Naive B cell (primary cell): ENCODE measurements at regions not wholly inside any gene's neighbourhood (a gene's known extent, or its start where the extent isn't known, plus 50 kb on each side); places are given as distances from the start of the nearest gene placed in this dataset.
"Not testable (repeated sequence)": the region's sequence is repeated elsewhere in the genome, so short reads cannot be mapped to it uniquely, and the experiment has no call there.

Experiments
- ATAC-seq, 2 donors: fragments of 150-1000 bp; cut with Tn5 transposase; 2 replicates each; pipeline ENCODE4 v1.10.0; 2021; ENCODE audit warnings: low read depth in 2 of 2, mild to moderate bottlenecking in 2 of 2, moderate library complexity in 2 of 2
- DNase-seq: peaks from one replicate; pipeline ENCODE4 v3.0.0; 2022
- H3K27ac Mint-ChIP-seq, 6 donors: one replicate each; pipeline ENCODE4 v1.8.0; 2020 to 2022; ENCODE audit warnings: mild to moderate bottlenecking in 6 of 6, mixed read lengths in 6 of 6, moderate library complexity in 5 of 6, inconsistent platforms in 2 of 6
- H3K27me3 Mint-ChIP-seq, 3 donors: one replicate each; pipeline ENCODE4 v1.8.0; 2021 to 2022; ENCODE audit warnings: mixed read lengths in 3 of 3, mild to moderate bottlenecking in 1 of 3
- H3K36me3 Mint-ChIP-seq, 2 donors: one replicate each; pipeline ENCODE4 v1.8.0; 2020 to 2022; ENCODE audit warnings: mixed read lengths in 2 of 2, inconsistent platforms in 1 of 2, mild to moderate bottlenecking in 1 of 2
- H3K4me1 Mint-ChIP-seq, 3 donors: one replicate each; pipeline ENCODE4 v1.8.0; 2020 to 2022; ENCODE audit warnings: mixed read lengths in 3 of 3, inconsistent platforms in 1 of 3, mild to moderate bottlenecking in 1 of 3, moderate library complexity in 1 of 3
- H3K4me3 Mint-ChIP-seq, 8 donors: one replicate each; pipeline ENCODE4 v1.8.0; 2020 to 2022; ENCODE audit warnings: mild to moderate bottlenecking in 8 of 8, mixed read lengths in 8 of 8, moderate library complexity in 8 of 8, inconsistent platforms in 2 of 8
- H3K9me3 Mint-ChIP-seq, 7 donors: one replicate each; pipeline ENCODE4 v1.8.0; 2020 to 2022; ENCODE audit warnings: mixed read lengths in 7 of 7, mild to moderate bottlenecking in 5 of 7, inconsistent platforms in 2 of 7, moderate library complexity in 1 of 7

- ATAC-seq, result no peak
- no peak overlapping the region for H3K4me3 Mint-ChIP-seq
- no peaks in the 10 kb centered on the region for H3K4me1 Mint-ChIP-seq
- no peaks in the 10 kb centered on the region for H3K36me3 Mint-ChIP-seq
- peaks cover 0 to 12% (median 4%) of the 10 kb centered on the region in 7 donors for H3K9me3 Mint-ChIP-seq
- H3K27me3 Mint-ChIP-seq, result peaks cover 0 to 6% (median 0%) of the 10 kb centered on the region in 3 donors
- H3K27ac Mint-ChIP-seq, result no peak overlapping the region
- no peak for DNase-seq
Observed at GRCh38 chr5:33115467-33115866, 325.3 kb upstream of the TARS1 start.

GRCh38 chr5:33118761-33119415 is 321.9 kb upstream of the TARS1 start:
- H3K27me3 Mint-ChIP-seq, result peaks cover 0 to 6% (median 0%) of the 10 kb centered on the region in 3 donors
- ATAC-seq (no peak), DNase-seq (no peak)
- H3K36me3 Mint-ChIP-seq, result no peaks in the 10 kb centered on the region
- H3K4me1 Mint-ChIP-seq, result no peaks in the 10 kb centered on the region
- H3K27ac Mint-ChIP-seq, result no peak overlapping the region
- H3K4me3 Mint-ChIP-seq, result no peak overlapping the region
- H3K9me3 Mint-ChIP-seq, result peaks cover 0 to 12% (median 4%) of the 10 kb centered on the region in 7 donors

GRCh38 chr5:33120671-33121070 is 320.1 kb upstream of the TARS1 start:
- DNase-seq, result no peak

GRCh38 chr5:33129309-33129708 is 311.5 kb upstream of the TARS1 start:
- no peaks in the 10 kb centered on the region for H3K4me1 Mint-ChIP-seq
- no peak for DNase-seq
- peaks cover 15 to 46% (median 28%) of the 10 kb centered on the region in 7 donors for H3K9me3 Mint-ChIP-seq
- no peak for ATAC-seq
- H3K36me3 Mint-ChIP-seq, result peaks cover 0 to 13% of the 10 kb centered on the region in 2 donors
- no peak overlapping the region for H3K27ac Mint-ChIP-seq
- no peaks in the 10 kb centered on the region for H3K27me3 Mint-ChIP-seq
- no peak overlapping the region for H3K4me3 Mint-ChIP-seq

More at GRCh38 chr5:33120671-33121070, 320.1 kb upstream of the TARS1 start:
- H3K27ac Mint-ChIP-seq, result no peak overlapping the region
- H3K4me3 Mint-ChIP-seq, result no peak overlapping the region
- H3K36me3 Mint-ChIP-seq, result no peaks in the 10 kb centered on the region
- no peak for ATAC-seq
- H3K27me3 Mint-ChIP-seq, result peaks cover 0 to 6% (median 0%) of the 10 kb centered on the region in 3 donors
- H3K4me1 Mint-ChIP-seq, result no peaks in the 10 kb centered on the region
- H3K9me3 Mint-ChIP-seq, result peaks cover 0 to 6% (median 2%) of the 10 kb centered on the region in 7 donors

- Mint-ChIP-seq H3K9me3 (peaks cover 22 to 54% (median 28%) of the 10 kb centered on the region in 7 donors), H3K4me1 (no peaks in the 10 kb centered on the region), H3K4me3 (no peak overlapping the region), H3K27ac (no peak overlapping the region), H3K27me3 (peaks cover 0 to 4% (median 0%) of the 10 kb centered on the region in 3 donors), H3K36me3 (peaks cover 5 to 8% of the 10 kb centered on the region in 2 donors)
- no peak for ATAC-seq
- DNase-seq, result no peak
Observed at GRCh38 chr5:33136785-33137184, 304.0 kb upstream of the TARS1 start.

- DNase-seq, result not testable (repeated sequence)
Observed at GRCh38 chr5:33138145-33138544, 302.6 kb upstream of the TARS1 start.

GRCh38 chr5:33143405-33144123 is 297.2 kb upstream of the TARS1 start:
- DNase-seq (no peak), ATAC-seq (no peak)
- Mint-ChIP-seq H3K27ac (peak overlapping the region in 1 of 6 donors; percentile 2), H3K27me3 (peaks cover 0 to 4% (median 0%) of the 10 kb centered on the region in 3 donors), H3K4me1 (no peaks in the 10 kb centered on the region), H3K4me3 (no peak overlapping the region), H3K9me3 (peaks cover 0 to 19% (median 4%) of the 10 kb centered on the region in 7 donors), H3K36me3 (peaks cover 0 to 5% of the 10 kb centered on the region in 2 donors)

More at GRCh38 chr5:33138145-33138544, 302.6 kb upstream of the TARS1 start:
- not testable (repeated sequence) for H3K36me3 Mint-ChIP-seq, ATAC-seq, H3K27ac Mint-ChIP-seq, H3K27me3 Mint-ChIP-seq, H3K4me1 Mint-ChIP-seq, H3K4me3 Mint-ChIP-seq
- peaks cover 14 to 47% (median 19%) of the 10 kb centered on the region in 7 donors for H3K9me3 Mint-ChIP-seq

- no peaks in the 10 kb centered on the region for H3K4me1 Mint-ChIP-seq
- H3K36me3 Mint-ChIP-seq, result no peaks in the 10 kb centered on the region
- no peaks in the 10 kb centered on the region for H3K27me3 Mint-ChIP-seq
- H3K9me3 Mint-ChIP-seq, result peaks cover 0 to 13% (median 2%) of the 10 kb centered on the region in 7 donors
- H3K4me3 Mint-ChIP-seq, result no peak overlapping the region
- no peak overlapping the region for H3K27ac Mint-ChIP-seq
- DNase-seq (no peak), ATAC-seq (no peak)
Observed at GRCh38 chr5:33146881-33147280, 293.9 kb upstream of the TARS1 start.

- H3K4me3 Mint-ChIP-seq, result no peak overlapping the region
- DNase-seq (no peak), ATAC-seq (no peak)
- no peaks in the 10 kb centered on the region for H3K27me3 Mint-ChIP-seq
- peaks cover 0 to 7% (median 2%) of the 10 kb centered on the region in 7 donors for H3K9me3 Mint-ChIP-seq
- H3K27ac Mint-ChIP-seq, result no peak overlapping the region
- no peaks in the 10 kb centered on the region for H3K4me1 Mint-ChIP-seq
- H3K36me3 Mint-ChIP-seq, result no peaks in the 10 kb centered on the region
Observed at GRCh38 chr5:33148076-33148513, 292.7 kb upstream of the TARS1 start.

- ATAC-seq (no peak), DNase-seq (no peak)
- Mint-ChIP-seq H3K4me1 (no peaks in the 10 kb centered on the region), H3K36me3 (no peaks in the 10 kb centered on the region), H3K27me3 (no peaks in the 10 kb centered on the region), H3K27ac (no peak overlapping the region), H3K4me3 (no peak overlapping the region), H3K9me3 (no peaks in the 10 kb centered on the region)
Observed at GRCh38 chr5:33153372-33153771, 287.4 kb upstream of the TARS1 start.

- no peaks in the 10 kb centered on the region for H3K27me3 Mint-ChIP-seq
- no peaks in the 10 kb centered on the region for H3K9me3 Mint-ChIP-seq
- ATAC-seq, result no peak
- peak overlapping the region in 1 of 6 donors; percentile 23 for H3K27ac Mint-ChIP-seq
- no peak overlapping the region for H3K4me3 Mint-ChIP-seq
- no peaks in the 10 kb centered on the region for H3K4me1 Mint-ChIP-seq
- no peak for DNase-seq
- no peaks in the 10 kb centered on the region for H3K36me3 Mint-ChIP-seq
Observed at GRCh38 chr5:33153831-33154230, 286.9 kb upstream of the TARS1 start.

GRCh38 chr5:33160871-33161270 is 279.9 kb upstream of the TARS1 start:
- Mint-ChIP-seq H3K27ac (no peak overlapping the region), H3K27me3 (no peaks in the 10 kb centered on the region), H3K4me3 (no peak overlapping the region), H3K36me3 (no peaks in the 10 kb centered on the region), H3K9me3 (peaks cover 0 to 6% (median 0%) of the 10 kb centered on the region in 7 donors), H3K4me1 (no peaks in the 10 kb centered on the region)
- ATAC-seq (no peak), DNase-seq (no peak)

- Mint-ChIP-seq H3K27me3 (no peaks in the 10 kb centered on the region), H3K27ac (no peak overlapping the region), H3K36me3 (no peaks in the 10 kb centered on the region), H3K4me1 (no peaks in the 10 kb centered on the region), H3K9me3 (peaks cover 0 to 6% (median 0%) of the 10 kb centered on the region in 7 donors), H3K4me3 (no peak overlapping the region)
- ATAC-seq (no peak), DNase-seq (no peak)
Observed at GRCh38 chr5:33161421-33161820, 279.3 kb upstream of the TARS1 start.

- ATAC-seq (no peak), DNase-seq (no peak)
- Mint-ChIP-seq H3K36me3 (no peaks in the 10 kb centered on the region), H3K9me3 (peaks cover 0 to 6% (median 0%) of the 10 kb centered on the region in 7 donors), H3K4me1 (no peaks in the 10 kb centered on the region), H3K27ac (no peak overlapping the region), H3K4me3 (peak overlapping the region in 1 of 8 donors; percentile 80), H3K27me3 (no peaks in the 10 kb centered on the region)
Observed at GRCh38 chr5:33162057-33162456, 278.7 kb upstream of the TARS1 start.
